ENCODE measurements at regions not wholly inside any gene's neighbourhood (a gene's known extent, or its start where the extent isn't known, plus 50 kb on each side); places are given as distances from the start of the nearest gene placed in this dataset.

DNA sequence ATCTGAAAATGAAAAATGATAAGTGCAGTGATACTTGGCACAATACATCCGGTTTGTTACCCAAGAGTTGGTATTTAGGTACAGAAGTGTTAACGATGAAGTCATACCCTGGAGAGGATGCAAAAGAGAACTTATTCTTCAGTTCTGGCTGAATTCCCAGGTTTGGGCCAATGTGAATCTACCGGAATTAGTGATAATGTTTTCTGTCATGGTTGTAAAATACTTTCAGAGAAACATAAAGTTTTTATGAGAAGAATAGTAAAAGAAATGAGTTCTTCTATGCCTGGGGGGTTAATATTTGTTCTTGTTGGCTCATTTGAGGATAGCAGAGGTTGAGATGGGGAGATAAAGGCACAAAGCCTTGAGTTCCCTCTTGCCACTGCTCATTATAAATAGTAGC, 509.9 kb upstream of the POU3F2 start:
- TF ChIP-seq CTCF (IDR thresholded peaks at IDR 0.05; ENCODE audit: insufficient read depth, low read depth, low read length): no peak
- no peak for TF ChIP-seq EZH2 (IDR thresholded peaks at IDR 0.05; ENCODE audit: insufficient read depth, low read length)
